AG10803 (cell line): ENCODE measurements at regions not wholly inside any gene's neighbourhood (a gene's known extent, or its start where the extent isn't known, plus 50 kb on each side); places are given as distances from the start of the nearest gene placed in this dataset.
A peak's percentile ranks its signal among the peaks of the same experiment; 100 is the strongest.

Experiments
- DNase-seq: peaks from one replicate; pipeline ENCODE4 v3.0.0; 2010; ENCODE audit warnings: low read depth
- H3K4me3 ChIP-seq: 2 replicates; pipeline ENCODE4 v1.5.1; 2011; ENCODE audit warnings: mild to moderate bottlenecking, low read length, control low read depth
- TF ChIP-seq, protein P1 (sequence below): conservative IDR thresholded peaks from 2 replicates; pipeline ENCODE4 v1.5.1; 2011; ENCODE audit warnings: mild to moderate bottlenecking, low read length, control low read depth, inconsistent platforms

DNA sequence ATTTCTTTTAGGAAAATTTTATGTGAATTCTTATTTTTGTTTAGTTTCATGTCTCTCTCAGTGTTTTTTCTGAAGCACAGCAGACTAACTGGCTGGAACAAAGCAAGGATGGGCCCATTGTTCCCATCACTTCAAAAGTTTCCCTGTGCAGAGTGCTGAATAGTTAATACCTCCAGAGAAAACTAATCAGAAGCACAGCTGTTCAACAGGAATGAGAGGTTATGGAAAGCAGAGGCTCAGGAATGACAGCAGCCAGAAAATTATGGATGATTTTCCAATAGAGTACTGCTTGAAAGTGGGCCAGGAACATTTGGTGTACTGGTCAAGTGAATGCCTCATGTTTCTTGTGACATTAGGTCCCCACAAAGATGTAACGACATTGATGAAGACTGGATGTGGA, 173.0 kb upstream of the TARS1 start:
- TF ChIP-seq, protein P1, sequence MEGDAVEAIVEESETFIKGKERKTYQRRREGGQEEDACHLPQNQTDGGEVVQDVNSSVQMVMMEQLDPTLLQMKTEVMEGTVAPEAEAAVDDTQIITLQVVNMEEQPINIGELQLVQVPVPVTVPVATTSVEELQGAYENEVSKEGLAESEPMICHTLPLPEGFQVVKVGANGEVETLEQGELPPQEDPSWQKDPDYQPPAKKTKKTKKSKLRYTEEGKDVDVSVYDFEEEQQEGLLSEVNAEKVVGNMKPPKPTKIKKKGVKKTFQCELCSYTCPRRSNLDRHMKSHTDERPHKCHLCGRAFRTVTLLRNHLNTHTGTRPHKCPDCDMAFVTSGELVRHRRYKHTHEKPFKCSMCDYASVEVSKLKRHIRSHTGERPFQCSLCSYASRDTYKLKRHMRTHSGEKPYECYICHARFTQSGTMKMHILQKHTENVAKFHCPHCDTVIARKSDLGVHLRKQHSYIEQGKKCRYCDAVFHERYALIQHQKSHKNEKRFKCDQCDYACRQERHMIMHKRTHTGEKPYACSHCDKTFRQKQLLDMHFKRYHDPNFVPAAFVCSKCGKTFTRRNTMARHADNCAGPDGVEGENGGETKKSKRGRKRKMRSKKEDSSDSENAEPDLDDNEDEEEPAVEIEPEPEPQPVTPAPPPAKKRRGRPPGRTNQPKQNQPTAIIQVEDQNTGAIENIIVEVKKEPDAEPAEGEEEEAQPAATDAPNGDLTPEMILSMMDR = no peak
- H3K4me3 ChIP-seq = no peak overlapping the region
- no peak for DNase-seq

DNA sequence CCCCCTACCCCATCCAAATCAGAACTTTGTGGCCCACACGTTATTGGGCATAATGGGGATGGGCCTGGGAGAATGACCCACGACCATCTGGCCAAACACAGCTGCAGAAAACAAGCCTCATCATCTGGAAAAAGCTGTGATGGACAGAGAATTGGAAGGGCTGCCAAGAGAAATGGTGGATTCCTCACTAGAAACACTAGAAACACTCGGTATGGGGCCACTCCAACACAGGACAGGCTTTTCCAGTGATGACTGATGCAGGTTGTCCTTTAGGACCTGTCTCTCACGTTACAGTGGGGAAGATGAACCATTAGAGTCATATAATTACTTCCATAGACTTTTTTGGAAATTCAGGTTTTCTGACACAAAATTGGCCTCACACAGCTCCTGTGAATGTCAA, 172.4 kb upstream of the TARS1 start:
- no peak overlapping the region for H3K4me3 ChIP-seq
- no peak for DNase-seq
- TF ChIP-seq, protein P1 = no peak

DNA sequence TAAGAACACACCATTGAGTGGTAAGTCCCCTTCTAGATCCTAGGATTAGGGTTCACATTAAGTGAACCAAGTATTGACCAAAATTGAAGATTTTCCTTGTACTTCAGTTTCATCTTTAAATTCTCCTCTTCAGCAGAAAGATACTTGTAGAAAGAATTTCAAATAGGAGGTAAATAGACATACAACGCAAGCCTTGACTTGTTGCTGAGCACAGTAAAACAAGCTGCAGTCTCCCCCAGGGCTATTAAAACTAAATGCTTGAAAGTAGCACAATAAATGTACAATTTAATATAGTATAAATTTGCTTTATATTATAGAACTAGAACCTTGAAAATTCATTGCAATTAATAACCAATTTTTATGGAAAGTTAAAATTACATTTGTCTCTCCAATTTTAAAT, 170.1 kb upstream of the TARS1 start:
- TF ChIP-seq, protein P1 = no peak
- H3K4me3 ChIP-seq = no peak overlapping the region
- no peak for DNase-seq

DNA sequence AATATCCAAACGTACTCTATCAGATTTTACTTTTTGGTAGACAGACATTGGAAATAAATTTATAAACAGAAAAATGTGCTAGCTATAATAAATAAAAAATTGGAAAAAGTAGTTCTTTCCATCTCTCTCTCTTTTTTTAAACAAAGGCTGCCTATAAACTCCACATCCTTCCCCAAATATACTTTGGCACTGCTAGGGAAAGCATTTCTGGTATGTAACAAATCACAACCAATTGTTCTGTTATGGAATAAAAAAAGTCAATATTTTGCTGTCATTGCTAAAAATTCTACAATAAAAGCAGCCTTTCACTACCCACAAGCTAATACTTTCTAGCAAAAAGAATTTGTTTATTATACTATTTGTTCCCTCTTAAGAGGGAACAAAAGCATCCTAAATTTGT, 169.2 kb upstream of the TARS1 start:
- TF ChIP-seq, protein P1 = no peak
- peak; percentile 70 for DNase-seq
- no peak overlapping the region for H3K4me3 ChIP-seq

DNA sequence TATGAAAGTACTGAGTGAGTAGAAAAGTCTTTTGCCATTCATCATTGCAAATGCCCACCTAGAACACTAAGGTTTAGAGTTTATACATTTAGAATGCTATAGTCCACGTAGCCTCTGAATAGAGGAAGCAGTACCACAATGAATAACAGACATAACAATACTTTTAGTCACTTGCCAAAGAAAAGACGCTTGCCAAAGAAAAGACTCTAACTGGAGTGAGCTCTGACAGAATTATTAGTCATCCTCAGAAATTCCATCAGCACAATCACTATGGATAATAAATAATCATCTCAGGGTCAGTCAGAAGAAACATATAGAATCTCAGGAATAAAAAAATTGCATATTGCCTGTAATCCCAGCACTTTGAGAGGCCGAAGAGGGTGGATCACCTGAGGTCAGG, 168.5 kb upstream of the TARS1 start:
- H3K4me3 ChIP-seq = no peak overlapping the region
- TF ChIP-seq, protein P1 = no peak
- peak; percentile 90 for DNase-seq

DNA sequence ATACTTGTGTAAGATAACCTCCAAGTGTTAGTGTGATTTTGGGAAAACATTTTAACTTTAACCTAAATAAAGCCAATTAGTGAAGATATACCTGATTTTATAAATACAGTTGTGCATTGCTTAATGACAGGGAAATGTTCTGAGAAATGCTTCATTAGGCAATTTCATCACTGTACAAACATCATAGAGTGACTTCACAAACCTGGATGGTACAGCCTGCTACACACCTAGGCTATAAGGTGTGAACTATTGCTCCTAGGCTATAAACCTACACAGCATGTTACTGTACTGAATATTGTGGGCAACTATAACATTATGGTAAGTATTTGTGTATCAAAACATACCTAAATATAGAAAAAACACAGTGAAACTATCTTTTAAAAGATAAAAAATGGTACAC, 166.8 kb upstream of the TARS1 start:
- no peak for DNase-seq
- TF ChIP-seq, protein P1 = no peak
- no peak overlapping the region for H3K4me3 ChIP-seq

DNA sequence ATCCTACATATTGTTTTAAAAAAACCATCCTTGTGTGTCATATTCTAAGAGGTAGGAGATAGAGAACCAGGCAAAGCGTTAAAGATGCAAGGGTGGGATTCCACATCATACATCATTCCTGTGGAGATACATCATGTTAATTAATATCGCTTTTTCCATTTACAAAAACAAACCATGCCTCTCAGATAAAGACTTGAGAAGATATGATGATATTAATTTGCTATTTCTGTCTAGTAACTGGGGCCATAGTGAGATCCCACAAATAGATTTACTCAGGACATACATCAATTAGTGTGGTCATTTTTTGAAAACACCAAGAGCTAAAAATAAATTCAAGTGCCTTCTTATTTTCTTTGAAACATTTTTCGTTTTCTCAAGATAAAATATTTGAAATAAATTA, 165.4 kb upstream of the TARS1 start:
- no peak for DNase-seq
- TF ChIP-seq, protein P1 = no peak
- no peak overlapping the region for H3K4me3 ChIP-seq
